Stimulated activated CD8-positive, alpha-beta memory T cell treated with anti-CD3 and anti-CD28 coated beads, Interleukin-4, amount 100 ng/mL, for 4 hours (primary cell): ENCODE measurements at regions not wholly inside any gene's neighbourhood (a gene's known extent, or its start where the extent isn't known, plus 50 kb on each side); places are given as distances from the start of the nearest gene placed in this dataset.
A peak's percentile ranks its signal among the peaks of the same experiment; 100 is the strongest.

Source experiments
- DNase-seq, 2 donors: peaks; one replicate each; pipeline ENCODE4 v3.0.0-alpha.2; 2020; ENCODE audit warnings: low read depth in 2 of 2, low spot score in 1 of 2

DNA sequence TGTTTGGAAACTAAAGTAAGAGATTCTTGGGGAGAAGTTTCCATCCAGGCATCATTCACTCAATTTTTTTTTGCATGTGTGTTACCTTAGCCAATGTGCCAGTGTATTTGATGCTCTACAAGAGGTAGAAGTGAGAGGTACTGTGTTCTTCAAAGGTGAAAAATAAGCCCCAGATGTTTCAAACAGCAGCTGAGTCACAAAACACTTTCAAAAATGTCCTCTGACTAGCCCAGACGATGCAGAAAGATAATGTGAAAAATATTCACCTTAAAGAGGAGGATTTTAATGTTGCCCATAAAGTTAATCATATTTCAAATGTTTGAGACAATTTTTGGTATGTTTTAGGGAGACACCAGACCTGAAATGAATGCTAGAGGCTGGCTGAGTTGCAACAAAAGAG is 107.7 kb upstream of the RASGRP1 start:
- DNase-seq: no peak

DNA sequence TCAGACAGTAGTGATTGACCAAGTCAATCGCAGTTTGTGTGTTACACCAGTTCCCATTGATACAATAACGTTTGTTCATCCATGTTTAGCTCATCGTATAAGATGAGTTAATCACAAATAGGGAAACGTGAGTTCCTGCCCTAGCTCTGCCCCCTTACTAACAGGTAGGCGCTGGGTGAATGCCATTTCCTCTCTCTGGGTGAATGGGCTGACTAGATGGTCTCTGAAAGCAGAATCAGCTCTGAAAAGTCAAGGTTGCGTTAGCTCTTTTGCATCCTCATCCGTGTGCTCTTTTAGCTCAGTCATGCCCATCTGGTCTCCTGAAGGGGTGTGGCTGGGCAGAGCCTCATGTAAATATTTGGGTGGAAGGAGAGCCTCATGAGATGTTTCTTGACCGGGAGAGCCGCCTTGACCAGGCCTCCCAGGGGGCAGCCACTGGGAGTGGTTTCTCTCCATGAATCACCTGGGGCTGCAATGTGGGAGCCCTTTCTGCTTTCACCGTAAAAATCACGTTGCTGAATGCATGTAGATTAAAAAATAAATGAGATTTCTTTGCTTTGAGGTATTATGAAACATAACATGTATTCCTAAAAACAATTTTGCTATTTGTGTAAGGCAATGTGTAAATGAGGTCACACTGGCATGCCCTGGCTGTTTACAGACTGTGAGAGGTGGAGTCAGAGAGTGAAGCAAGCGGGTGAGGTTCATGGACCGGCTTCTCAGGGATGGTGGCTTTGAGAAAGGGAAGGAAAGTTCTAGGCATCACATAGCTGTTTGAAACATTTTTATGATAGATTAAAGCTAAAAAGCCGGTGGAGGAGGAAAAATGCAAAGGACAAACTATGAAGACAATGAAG is 108.4 kb upstream of the RASGRP1 start:
- no peak for DNase-seq

- no peak for DNase-seq
Observed at GRCh38 chr15:38674448-38674847, 109.8 kb upstream of the RASGRP1 start.

DNA sequence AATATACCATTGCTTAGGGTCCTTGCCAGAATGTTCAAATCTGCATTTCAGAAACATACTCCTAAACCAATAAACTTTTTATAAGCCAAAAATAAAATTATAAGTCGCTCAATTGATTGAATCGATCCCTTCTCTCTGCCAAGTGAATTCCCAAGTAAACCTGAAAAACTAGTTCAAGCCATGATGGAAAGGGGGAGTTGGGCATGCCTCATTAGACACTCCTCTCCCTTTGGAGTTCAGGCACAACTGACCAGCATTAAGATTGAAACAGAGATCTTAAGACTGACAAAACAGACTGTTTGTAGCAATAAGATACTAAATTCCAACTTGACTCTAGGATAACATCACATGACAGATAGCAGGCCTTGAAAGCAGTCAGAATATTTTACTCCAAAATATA is 113.7 kb upstream of the RASGRP1 start:
- DNase-seq: no peak

DNA sequence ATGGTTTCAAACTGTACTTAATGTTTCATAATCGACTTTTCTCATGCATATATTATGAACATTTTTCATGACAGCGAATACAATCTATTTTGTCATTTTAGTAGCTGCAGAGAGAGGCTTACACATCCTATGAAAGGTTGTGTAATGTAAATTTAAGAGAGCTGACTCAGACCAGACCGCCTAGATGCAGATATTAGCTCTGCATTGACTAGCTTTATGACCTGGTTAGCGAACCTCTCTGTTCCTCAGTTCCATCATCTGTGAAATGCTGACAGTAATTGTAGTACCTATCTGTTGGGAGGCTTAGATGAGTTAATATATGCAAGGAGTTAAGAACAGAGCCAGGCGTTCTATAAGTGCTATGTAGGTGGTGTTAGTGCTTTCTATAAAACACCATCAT is 116.2 kb upstream of the RASGRP1 start:
- no peak for DNase-seq

DNA sequence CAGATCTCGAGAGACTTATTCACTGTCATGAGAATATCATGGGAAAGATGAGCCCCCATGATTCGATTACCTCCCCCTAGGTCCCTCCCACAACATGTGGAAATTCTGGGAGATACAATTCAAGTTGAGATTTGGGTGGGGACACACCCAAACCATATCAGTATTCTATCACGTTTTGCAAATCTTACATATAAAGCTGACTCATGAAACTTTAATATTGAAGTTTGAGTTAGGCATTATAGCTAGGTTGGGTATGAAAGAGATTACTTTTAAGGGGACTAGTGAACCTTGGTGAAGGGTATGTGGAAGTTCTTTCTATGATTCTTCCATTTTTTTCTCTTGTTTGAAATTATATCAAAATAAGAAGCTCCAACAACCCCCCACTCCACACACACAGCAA is 117.7 kb upstream of the RASGRP1 start:
- DNase-seq: no peak

DNA sequence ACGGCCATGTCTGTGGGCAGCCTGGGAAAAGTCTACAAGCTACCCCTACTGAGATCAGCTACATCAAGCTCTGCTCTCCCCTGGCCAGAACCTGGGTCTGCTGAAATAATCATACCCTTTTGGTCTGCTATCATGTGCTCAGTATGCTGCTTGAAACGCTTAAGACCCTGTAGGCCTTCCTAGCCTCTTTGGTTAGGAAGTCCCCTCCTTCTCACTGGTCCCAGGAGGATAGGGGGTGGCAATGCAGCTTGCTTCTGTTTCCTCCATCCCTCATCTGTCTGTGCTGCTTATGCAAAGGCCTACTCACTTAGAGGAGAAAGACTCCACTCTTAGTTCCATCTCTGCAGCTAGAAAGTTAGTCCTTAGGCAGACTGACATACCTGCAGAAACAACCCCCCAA is 118.2 kb upstream of the RASGRP1 start:
- no peak for DNase-seq

DNA sequence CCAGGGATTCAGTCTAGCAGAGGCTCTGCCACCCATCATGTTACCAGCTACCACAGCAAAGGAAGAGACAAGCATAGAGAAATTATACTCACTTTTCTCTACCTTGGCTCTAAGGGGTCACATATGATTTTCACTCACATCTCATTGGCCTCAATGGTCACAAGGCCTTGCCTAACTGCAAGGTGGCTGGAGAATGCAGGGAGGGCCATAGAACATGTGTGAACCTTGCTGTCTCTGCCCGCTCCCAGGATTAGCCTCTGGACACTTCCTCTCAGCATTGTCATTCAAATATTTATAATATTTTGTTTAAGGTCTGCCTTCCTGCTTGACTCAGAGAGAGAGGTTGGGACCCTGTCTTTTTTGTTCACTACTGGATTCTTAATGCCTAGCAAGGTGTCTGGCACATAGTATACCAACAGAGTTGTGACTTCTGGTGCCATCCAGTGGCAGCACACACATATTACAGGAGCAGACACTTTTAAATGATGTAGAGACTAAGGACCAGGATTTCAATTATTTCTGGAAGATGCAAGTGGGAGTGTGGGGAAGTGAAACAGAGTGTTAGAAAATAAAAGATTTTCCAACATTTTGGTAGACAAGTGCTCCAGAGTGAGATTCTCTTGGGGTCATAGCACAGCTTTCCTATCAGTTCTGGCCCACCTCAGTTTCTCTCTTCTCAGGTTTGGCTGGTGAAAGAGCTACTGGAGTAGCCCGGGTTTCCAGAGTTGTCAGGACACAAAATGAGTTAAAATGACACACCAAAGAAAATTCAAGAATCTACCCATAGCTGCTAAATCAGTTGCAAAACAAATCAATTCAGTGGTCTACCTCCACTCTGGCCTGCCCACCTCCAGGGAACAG is 119.0 kb upstream of the RASGRP1 start:
- peak; percentile 42 to 49 for DNase-seq

- DNase-seq: no peak
Observed at GRCh38 chr15:38684440-38685010, 119.9 kb upstream of the RASGRP1 start.

DNA sequence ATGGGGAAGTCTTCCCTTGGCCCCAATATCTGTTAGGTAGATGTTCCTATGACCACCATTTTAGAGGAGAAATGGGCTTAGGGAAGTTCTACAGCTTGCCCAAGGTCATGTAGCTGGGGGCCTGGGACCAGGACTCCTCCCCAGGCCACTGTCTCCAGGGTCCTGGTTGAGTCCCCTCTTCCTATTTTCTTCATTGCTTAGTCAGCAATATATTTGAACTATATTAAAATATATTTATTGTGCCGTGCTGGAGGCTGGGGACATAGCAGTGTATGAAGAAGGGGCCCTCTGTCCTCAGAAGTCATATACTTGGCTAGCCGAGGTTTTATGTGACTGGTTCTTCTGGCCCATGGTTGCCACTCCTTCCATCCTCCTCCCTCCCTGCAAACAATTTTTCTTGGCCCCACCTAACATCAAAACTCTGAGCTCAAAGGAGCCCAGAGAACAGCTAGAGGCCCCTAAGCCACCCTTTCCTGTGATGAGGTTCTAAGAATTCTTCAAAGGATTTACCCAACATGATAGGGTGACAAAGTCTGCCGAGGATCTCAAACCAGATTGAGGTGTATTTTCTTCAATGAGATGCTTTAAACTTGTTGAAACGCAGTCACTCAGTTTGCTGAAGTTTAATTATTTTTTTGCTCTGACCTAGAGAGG is 121.2 kb upstream of the RASGRP1 start:
- DNase-seq: no peak

- no peak for DNase-seq
Observed at GRCh38 chr15:38687340-38687739, 122.7 kb upstream of the RASGRP1 start.

GRCh38 chr15:38687775-38688495 is 123.3 kb upstream of the RASGRP1 start:
- no peak for DNase-seq

- no peak for DNase-seq
Observed at GRCh38 chr15:38688761-38689160, 124.1 kb upstream of the RASGRP1 start.

GRCh38 chr15:38689522-38689921 is 124.9 kb upstream of the RASGRP1 start:
- no peak for DNase-seq

DNA sequence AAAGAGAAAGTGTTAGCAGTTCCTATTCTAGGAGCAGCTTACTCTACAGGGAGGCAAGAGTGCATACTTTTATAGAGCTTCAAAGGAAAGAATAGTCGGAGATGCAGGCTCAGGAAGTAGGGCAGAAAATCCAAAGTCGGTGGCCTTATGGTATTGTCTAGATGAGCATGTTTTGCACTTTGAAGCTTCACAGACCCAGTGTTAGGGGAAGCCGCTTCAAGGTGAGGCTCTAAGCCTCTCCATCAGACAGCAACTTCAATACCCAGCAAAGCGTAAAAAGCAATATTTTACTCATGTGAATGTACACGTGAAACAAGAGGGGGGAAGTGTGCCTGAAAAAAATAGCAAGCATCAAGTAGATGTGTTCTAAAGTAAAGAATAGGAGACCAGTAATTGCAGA is 125.6 kb upstream of the RASGRP1 start:
- DNase-seq: no peak

GRCh38 chr15:38690719-38691332 is 126.2 kb upstream of the RASGRP1 start:
- peak; percentile 59 to 73 for DNase-seq

DNA sequence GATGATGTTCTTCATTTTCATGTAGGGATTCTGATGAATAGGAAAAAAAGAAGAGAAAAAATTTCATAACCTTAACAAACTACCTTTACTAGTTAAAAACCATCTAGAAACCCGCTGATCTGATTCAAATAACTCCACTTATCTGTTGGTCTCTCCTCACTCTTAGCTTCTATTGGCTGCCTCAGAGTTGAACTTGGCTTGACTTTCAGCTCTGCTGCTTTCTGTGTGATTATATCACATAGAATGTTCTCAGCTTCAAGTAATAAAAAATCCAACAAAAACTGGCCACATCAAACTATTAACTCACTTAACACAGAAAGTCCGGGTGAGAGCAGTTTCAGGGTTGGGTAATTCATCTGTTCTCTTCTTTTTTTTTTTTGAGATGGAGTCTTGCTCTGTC is 126.8 kb upstream of the RASGRP1 start:
- no peak for DNase-seq

DNA sequence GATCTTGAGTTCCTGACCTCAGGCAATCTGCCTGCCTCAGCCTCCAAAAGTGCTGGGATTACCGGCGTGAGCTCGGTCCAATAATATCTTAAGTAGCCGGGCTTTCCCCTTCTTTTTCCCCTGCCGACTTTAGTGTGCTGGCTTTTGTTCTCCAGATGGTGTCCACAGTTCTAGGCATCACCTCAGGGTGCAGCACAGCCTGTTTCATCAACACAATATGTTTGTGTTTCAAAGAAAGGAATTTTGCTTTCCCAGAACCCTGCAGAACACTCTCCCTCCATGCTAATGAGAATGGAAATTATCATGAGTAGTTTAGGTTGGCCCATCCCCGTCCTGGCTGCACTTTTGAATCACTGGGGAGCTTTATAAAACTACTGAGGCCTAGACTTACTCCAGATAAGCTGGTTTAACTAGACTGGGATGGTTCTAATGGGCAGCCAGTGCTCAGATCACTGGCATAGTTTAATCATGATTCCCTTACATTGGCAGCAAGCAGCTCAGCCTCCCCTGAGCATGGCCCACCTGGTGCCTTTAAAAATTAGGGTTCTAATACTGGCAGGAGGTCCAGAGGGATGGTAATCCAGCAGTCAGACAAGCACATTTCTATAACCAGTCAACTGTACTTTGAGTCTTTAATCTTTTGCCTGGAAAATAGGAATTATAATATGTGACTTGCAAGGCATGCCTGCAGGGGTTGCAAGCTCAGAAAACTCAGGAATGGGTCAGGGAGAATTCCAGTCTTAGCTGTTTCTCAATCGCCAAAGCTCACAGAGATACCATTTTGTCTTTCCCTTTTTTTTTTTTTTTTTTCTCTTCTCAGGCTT is 127.6 kb upstream of the RASGRP1 start:
- no peak for DNase-seq

DNA sequence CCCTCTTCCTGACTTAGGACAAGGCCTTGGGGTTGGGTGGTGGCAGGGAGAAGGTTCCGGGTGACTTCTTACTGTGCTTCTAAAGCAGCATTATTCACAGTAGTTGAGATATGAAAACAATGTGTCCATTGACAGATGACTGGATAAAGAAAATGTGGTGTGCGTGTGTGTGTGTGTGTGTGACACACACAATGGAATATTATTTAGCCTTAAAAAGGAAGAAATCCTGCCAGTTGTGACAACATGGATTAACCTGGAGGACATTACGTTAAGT is 128.1 kb upstream of the RASGRP1 start:
- DNase-seq: no peak
